SU-DHL-6 (cell line): ENCODE measurements at regions not wholly inside any gene's neighbourhood (a gene's known extent, or its start where the extent isn't known, plus 50 kb on each side); places are given as distances from the start of the nearest gene placed in this dataset.

Experiments
- H2AFZ ChIP-seq: fragments of 200-600 bp; sonication (generic); 2 replicates; pipeline ENCODE4 v1.6.1; 2014; ENCODE audit warnings: low read depth, mild to moderate bottlenecking, moderate library complexity, mixed read lengths, antibody characterized with exemption, low read length; ENCODE audit not compliant: severe bottlenecking
- H3F3A ChIP-seq: fragments of 200-600 bp; shearing (Covaris generic); 2 replicates; pipeline ENCODE4 v1.6.0; 2016; ENCODE audit warnings: antibody characterized with exemption, mild to moderate bottlenecking; ENCODE audit not compliant: insufficient read depth
- H3K27ac ChIP-seq: fragments of 200-600 bp; sonication (generic); 2 replicates; pipeline ENCODE4 v1.5.1; 2016; ENCODE audit warnings: low read depth, mild to moderate bottlenecking, low read length, moderate library complexity, mixed read lengths
- H3K27me3 ChIP-seq: fragments of 200-600 bp; sonication (generic), shearing (Covaris generic); 2 replicates; pipeline ENCODE4 v1.6.0; 2014; ENCODE audit warnings: mild to moderate bottlenecking, low read length
- H3K36me3 ChIP-seq: fragments of 200-600 bp; sonication (generic); 2 replicates; pipeline ENCODE4 v1.6.1; 2014; ENCODE audit warnings: mild to moderate bottlenecking, low read length, mixed read lengths
- H3K4me2 ChIP-seq: fragments of 300-600, 200-600 bp; shearing (Covaris generic), sonication (generic); 2 replicates; pipeline ENCODE4 v1.6.0; 2014; ENCODE audit warnings: low read length, low read depth, mild to moderate bottlenecking; ENCODE audit not compliant: poor library complexity, severe bottlenecking
- H3K4me3 ChIP-seq: fragments of 200-600 bp; sonication (generic); 2 replicates; pipeline ENCODE4 v1.5.1; 2014; ENCODE audit warnings: antibody characterized with exemption, low read length, mild to moderate bottlenecking, mixed read lengths; ENCODE audit not compliant: insufficient read depth, poor library complexity, severe bottlenecking
- H3K79me2 ChIP-seq: fragments of 200-600 bp; sonication (generic); 2 replicates; pipeline ENCODE4 v1.6.1; 2014; ENCODE audit warnings: mild to moderate bottlenecking, low read length, moderate library complexity; ENCODE audit not compliant: insufficient read depth
- H3K9ac ChIP-seq: fragments of 200-600 bp; sonication (generic); 2 replicates; pipeline ENCODE4 v1.7.0; 2014; ENCODE audit warnings: mild to moderate bottlenecking, low read length
- H3K9me2 ChIP-seq: fragments of 200-600 bp; sonication (generic); replicated peaks from 2 replicates; pipeline ENCODE4 v1.6.1; 2014; ENCODE audit warnings: low read length; ENCODE audit not compliant: insufficient read depth
- H3K9me3 ChIP-seq: fragments of 200-600 bp; sonication (generic); 2 replicates; pipeline ENCODE4 v1.6.1; 2014; ENCODE audit warnings: low read length, mixed read lengths; ENCODE audit not compliant: insufficient read depth
- H4K20me1 ChIP-seq: fragments of 200-600 bp; sonication (generic); 2 replicates; pipeline ENCODE4 v1.6.1; 2014; ENCODE audit warnings: low read depth, mild to moderate bottlenecking, antibody characterized with exemption, low read length, moderate library complexity, mixed read lengths
- EZH2phosphoT487 ChIP-seq: fragments of 200-600 bp; sonication (generic), shearing (Covaris generic); conservative IDR thresholded peaks from 2 replicates; pipeline ENCODE4 v1.6.1; 2018; ENCODE audit warnings: mild to moderate bottlenecking, antibody characterized with exemption, low read length, moderate library complexity, mixed read lengths
- TF ChIP-seq, protein P1 (sequence below): fragments of 200-600 bp; sonication (generic); IDR thresholded peaks from one replicate; pipeline ENCODE4 v1.5.1; 2017; ENCODE audit warnings: antibody characterized with exemption, mild to moderate bottlenecking, low read length, moderate library complexity; ENCODE audit not compliant: insufficient read depth, poor library complexity, severe bottlenecking

DNA sequence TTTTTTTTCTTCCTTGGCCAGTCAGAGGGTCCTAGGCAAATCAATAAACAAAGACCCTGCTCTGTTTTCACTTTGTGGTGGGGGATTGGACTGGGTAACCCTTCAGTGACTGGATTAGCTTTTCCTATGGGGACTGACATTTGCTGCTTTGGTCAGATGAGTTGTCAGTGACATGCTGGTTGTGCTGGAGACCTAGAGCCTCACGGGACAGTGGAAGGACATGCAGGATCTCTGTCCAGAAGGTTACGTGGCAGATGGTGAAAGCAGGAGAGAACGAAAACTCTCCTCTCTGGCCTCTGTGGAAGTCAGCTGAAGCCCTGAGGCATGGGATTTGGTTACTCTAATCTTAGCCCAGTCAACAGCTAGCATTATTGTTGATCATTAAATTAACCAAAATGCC, 90.0 kb upstream of the BMPER start:
- H3K27me3 ChIP-seq = no peaks in the 10 kb centered on the region
- H2AFZ ChIP-seq = no peak overlapping the region
- no peaks in the 10 kb centered on the region for H3F3A ChIP-seq
- H3K9me2 ChIP-seq = no peaks in the 10 kb centered on the region
- TF ChIP-seq EZH2phosphoT487 = no peak
- TF ChIP-seq, protein P1, sequence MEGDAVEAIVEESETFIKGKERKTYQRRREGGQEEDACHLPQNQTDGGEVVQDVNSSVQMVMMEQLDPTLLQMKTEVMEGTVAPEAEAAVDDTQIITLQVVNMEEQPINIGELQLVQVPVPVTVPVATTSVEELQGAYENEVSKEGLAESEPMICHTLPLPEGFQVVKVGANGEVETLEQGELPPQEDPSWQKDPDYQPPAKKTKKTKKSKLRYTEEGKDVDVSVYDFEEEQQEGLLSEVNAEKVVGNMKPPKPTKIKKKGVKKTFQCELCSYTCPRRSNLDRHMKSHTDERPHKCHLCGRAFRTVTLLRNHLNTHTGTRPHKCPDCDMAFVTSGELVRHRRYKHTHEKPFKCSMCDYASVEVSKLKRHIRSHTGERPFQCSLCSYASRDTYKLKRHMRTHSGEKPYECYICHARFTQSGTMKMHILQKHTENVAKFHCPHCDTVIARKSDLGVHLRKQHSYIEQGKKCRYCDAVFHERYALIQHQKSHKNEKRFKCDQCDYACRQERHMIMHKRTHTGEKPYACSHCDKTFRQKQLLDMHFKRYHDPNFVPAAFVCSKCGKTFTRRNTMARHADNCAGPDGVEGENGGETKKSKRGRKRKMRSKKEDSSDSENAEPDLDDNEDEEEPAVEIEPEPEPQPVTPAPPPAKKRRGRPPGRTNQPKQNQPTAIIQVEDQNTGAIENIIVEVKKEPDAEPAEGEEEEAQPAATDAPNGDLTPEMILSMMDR = no peak
- no peak overlapping the region for H3K4me2 ChIP-seq
- no peaks in the 10 kb centered on the region for H4K20me1 ChIP-seq
- no peak overlapping the region for H3K9ac ChIP-seq
- H3K36me3 ChIP-seq = no peaks in the 10 kb centered on the region
- H3K4me3 ChIP-seq = no peak overlapping the region
- H3K27ac ChIP-seq = no peak overlapping the region
- H3K79me2 ChIP-seq = no peaks in the 10 kb centered on the region
- no peaks in the 10 kb centered on the region for H3K9me3 ChIP-seq

DNA sequence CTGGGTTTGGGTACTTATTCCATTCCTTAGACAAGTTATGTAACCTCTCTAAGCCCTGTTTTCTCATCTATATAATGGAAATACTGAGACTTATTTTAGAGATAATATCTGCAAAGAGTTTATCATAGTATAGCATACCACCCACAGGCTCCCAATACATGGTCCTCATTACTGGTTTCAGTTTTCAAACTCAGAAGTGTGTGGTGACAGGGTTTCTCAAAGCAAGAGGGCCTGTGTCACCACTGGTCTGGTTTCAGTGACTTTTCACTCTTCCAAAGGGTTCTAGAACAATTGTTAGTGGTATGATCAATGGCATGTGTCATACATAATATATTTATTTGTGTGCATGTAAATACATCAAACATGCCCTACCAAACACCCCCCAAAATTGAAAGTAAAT, 89.2 kb upstream of the BMPER start:
- TF ChIP-seq EZH2phosphoT487 = no peak
- TF ChIP-seq, protein P1 = no peak
- Histone ChIP-seq H3K9me3 (no peaks in the 10 kb centered on the region), H3K27me3 (no peaks in the 10 kb centered on the region), H3K4me3 (no peak overlapping the region), H3F3A (no peaks in the 10 kb centered on the region), H3K79me2 (no peaks in the 10 kb centered on the region), H3K36me3 (no peaks in the 10 kb centered on the region), H3K27ac (no peak overlapping the region), H3K4me2 (no peak overlapping the region), H3K9me2 (no peaks in the 10 kb centered on the region), H4K20me1 (no peaks in the 10 kb centered on the region), H2AFZ (no peak overlapping the region), H3K9ac (no peak overlapping the region)

DNA sequence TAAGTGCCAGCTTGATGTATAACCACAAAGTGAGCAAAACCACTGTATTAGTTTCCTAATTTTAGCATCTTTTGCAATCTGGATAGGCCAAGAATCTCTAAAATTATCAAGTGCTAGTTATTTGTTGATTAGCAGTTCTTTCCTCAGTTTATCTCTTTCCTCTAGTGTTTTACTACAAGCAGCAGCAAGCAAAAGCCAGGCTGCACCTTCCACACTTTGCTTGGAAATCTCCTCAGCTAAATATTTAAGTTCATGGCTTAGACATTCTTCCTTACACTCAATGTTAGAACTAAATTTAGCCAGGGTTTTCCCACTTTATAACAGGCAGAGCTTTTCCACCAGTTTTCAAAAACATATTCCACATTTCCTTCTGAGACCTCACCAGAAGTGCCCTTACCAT, 85.7 kb upstream of the BMPER start:
- Histone ChIP-seq H3K36me3 (no peaks in the 10 kb centered on the region), H3K4me2 (no peak overlapping the region), H3K9ac (no peak overlapping the region), H3K27ac (no peak overlapping the region), H2AFZ (no peak overlapping the region), H3K79me2 (no peaks in the 10 kb centered on the region), H3F3A (no peaks in the 10 kb centered on the region), H3K9me2 (no peaks in the 10 kb centered on the region), H3K4me3 (no peak overlapping the region), H4K20me1 (no peaks in the 10 kb centered on the region), H3K9me3 (no peaks in the 10 kb centered on the region), H3K27me3 (no peaks in the 10 kb centered on the region)
- TF ChIP-seq EZH2phosphoT487 = no peak
- TF ChIP-seq, protein P1 = no peak

DNA sequence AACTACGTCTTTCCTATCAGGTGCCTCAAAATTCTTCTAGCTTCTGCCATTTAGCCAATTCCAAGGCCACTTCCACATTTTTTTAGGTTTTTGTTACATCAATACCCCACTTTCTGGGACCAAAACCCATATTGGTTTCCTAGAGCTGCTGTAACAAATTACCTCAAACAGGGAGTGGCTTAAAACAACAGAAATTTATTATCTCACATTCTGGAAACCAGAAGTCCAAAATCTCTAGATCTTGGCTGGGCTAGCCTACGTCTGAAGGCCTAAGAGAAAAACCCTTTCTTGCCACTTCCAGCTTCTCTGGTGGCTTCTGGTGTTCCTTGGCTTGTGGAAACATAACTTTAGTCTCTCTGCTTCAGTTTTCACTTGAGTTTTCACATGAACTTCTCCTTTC, 85.1 kb upstream of the BMPER start:
- H3K4me2 ChIP-seq = no peak overlapping the region
- H3K9me2 ChIP-seq = no peaks in the 10 kb centered on the region
- no peaks in the 10 kb centered on the region for H3K27me3 ChIP-seq
- no peaks in the 10 kb centered on the region for H3K79me2 ChIP-seq
- TF ChIP-seq, protein P1 = no peak
- no peak for TF ChIP-seq EZH2phosphoT487
- H3F3A ChIP-seq = no peaks in the 10 kb centered on the region
- H3K4me3 ChIP-seq = no peak overlapping the region
- no peaks in the 10 kb centered on the region for H3K36me3 ChIP-seq
- no peak overlapping the region for H2AFZ ChIP-seq
- H4K20me1 ChIP-seq = no peaks in the 10 kb centered on the region
- no peak overlapping the region for H3K27ac ChIP-seq
- no peak overlapping the region for H3K9ac ChIP-seq
- H3K9me3 ChIP-seq = no peaks in the 10 kb centered on the region
